Endothelial cell of umbilical vein (primary cell): ENCODE measurements at regions not wholly inside any gene's neighbourhood (a gene's known extent, or its start where the extent isn't known, plus 50 kb on each side); places are given as distances from the start of the nearest gene placed in this dataset.

Experiments
- CTCF ChIP-seq, 2 donors: IDR thresholded peaks; 1 replicate in 1 of 2; 2 replicates in 1 of 2; pipeline ENCODE4 v1.5.1; 2011; ENCODE audit warnings: low read length in 2 of 2, mild to moderate bottlenecking in 2 of 2, moderate library complexity in 2 of 2, control low read depth in 1 of 2, inconsistent platforms in 1 of 2, low read depth in 1 of 2; ENCODE audit not compliant: insufficient read depth in 1 of 2; ENCODE audit errors: extremely low read depth in 1 of 2
- EZH2 ChIP-seq: IDR thresholded peaks from 2 replicates; pipeline ENCODE4 v1.6.1; 2012; ENCODE audit warnings: borderline replicate concordance, low read depth, mild to moderate bottlenecking, moderate library complexity, low read length, inconsistent platforms; ENCODE audit not compliant: severe bottlenecking
- MYC ChIP-seq: IDR thresholded peaks from one replicate; pipeline ENCODE4 v1.6.1; 2011; ENCODE audit warnings: mild to moderate bottlenecking, low read depth, low read length
- POLR2A ChIP-seq: IDR thresholded peaks from 2 replicates; pipeline ENCODE4 v1.6.1; 2012; ENCODE audit warnings: low read depth, mild to moderate bottlenecking, control low read depth, low read length
- POLR2AphosphoS5 ChIP-seq: IDR thresholded peaks from 2 replicates; pipeline ENCODE4 v1.6.1; 2012; ENCODE audit warnings: low read depth, mild to moderate bottlenecking, control low read depth, low read length, moderate library complexity; ENCODE audit not compliant: insufficient read depth

- no peak for TF ChIP-seq CTCF (IDR thresholded peaks at IDR 0.05; ENCODE audit: extremely low read depth in 1 of 2, insufficient read depth in 1 of 2, low read depth in 1 of 2, low read length in 2 of 2)
- no peak for TF ChIP-seq POLR2A
- TF ChIP-seq MYC: no peak
- no peak for TF ChIP-seq POLR2AphosphoS5
- no peak for TF ChIP-seq EZH2
Measured at GRCh38 chr10:43873717-43874116, 225.0 kb upstream of the ZNF32 start.
